Mesothelial cell of epicardium (in vitro differentiated cells): ENCODE measurements at regions not wholly inside any gene's neighbourhood (a gene's known extent, or its start where the extent isn't known, plus 50 kb on each side); places are given as distances from the start of the nearest gene placed in this dataset.

Source experiments
- DNase-seq, 2 experiments: peaks; one replicate each; pipeline ENCODE4 v3.0.0; 2021; ENCODE audit warnings: low spot score in 2 of 2; ENCODE audit not compliant: unreplicated experiment in 2 of 2
- H3K27ac Mint-ChIP-seq: 2 replicates; pipeline ENCODE4 v1.8.0; 2021; ENCODE audit warnings: mixed read lengths
- H3K27me3 Mint-ChIP-seq: 2 replicates; pipeline ENCODE4 v1.8.0; 2021; ENCODE audit warnings: low read depth, mixed read lengths
- H3K36me3 Mint-ChIP-seq: 2 replicates; pipeline ENCODE4 v1.8.0; 2021; ENCODE audit warnings: mixed read lengths
- H3K4me1 Mint-ChIP-seq: 2 replicates; pipeline ENCODE4 v1.8.0; 2021; ENCODE audit warnings: mixed read lengths
- H3K4me3 Mint-ChIP-seq: 2 replicates; pipeline ENCODE4 v1.8.0; 2021; ENCODE audit warnings: mild to moderate bottlenecking, moderate library complexity, mixed read lengths
- H3K9me3 Mint-ChIP-seq: 2 replicates; pipeline ENCODE4 v1.8.0; 2021; ENCODE audit warnings: mixed read lengths
- CTCF ChIP-seq: fragments of 200-600 bp; sonication (generic); IDR thresholded peaks from one replicate; pipeline ENCODE4 v1.5.0; 2021; ENCODE audit warnings: antibody characterized with exemption; ENCODE audit not compliant: unreplicated experiment

- no peak for DNase-seq
- Mint-ChIP-seq H3K9me3 (no peaks in the 10 kb centered on the region), H3K27ac (no peak overlapping the region), H3K4me3 (no peak overlapping the region), H3K4me1 (no peaks in the 10 kb centered on the region), H3K36me3 (no peaks in the 10 kb centered on the region), H3K27me3 (peaks cover 55% of the 10 kb centered on the region)
- TF ChIP-seq CTCF = no peak
Observed at GRCh38 chr20:60236613-60237012, 278.4 kb downstream of the CDH26 start.

- no peaks in the 10 kb centered on the region for H3K36me3 Mint-ChIP-seq
- no peaks in the 10 kb centered on the region for H3K4me1 Mint-ChIP-seq
- no peak overlapping the region for H3K4me3 Mint-ChIP-seq
- TF ChIP-seq CTCF = no peak
- no peak for DNase-seq
- H3K27ac Mint-ChIP-seq = no peak overlapping the region
- peaks cover 65% of the 10 kb centered on the region for H3K27me3 Mint-ChIP-seq
- H3K9me3 Mint-ChIP-seq = no peaks in the 10 kb centered on the region
Observed at GRCh38 chr20:60237981-60238380, 279.8 kb downstream of the CDH26 start.

GRCh38 chr20:60238992-60239660 is 280.9 kb downstream of the CDH26 start:
- Mint-ChIP-seq H3K9me3 (no peaks in the 10 kb centered on the region), H3K27ac (no peak overlapping the region), H3K4me1 (no peaks in the 10 kb centered on the region), H3K36me3 (no peaks in the 10 kb centered on the region), H3K27me3 (peaks cover 69% of the 10 kb centered on the region), H3K4me3 (no peak overlapping the region)
- no peak for TF ChIP-seq CTCF
- no peak for DNase-seq

- no peaks in the 10 kb centered on the region for H3K36me3 Mint-ChIP-seq
- H3K4me1 Mint-ChIP-seq = no peaks in the 10 kb centered on the region
- H3K27me3 Mint-ChIP-seq = peaks cover 69% of the 10 kb centered on the region
- no peak for TF ChIP-seq CTCF
- H3K27ac Mint-ChIP-seq = no peak overlapping the region
- H3K9me3 Mint-ChIP-seq = no peaks in the 10 kb centered on the region
- no peak for DNase-seq
- no peak overlapping the region for H3K4me3 Mint-ChIP-seq
Observed at GRCh38 chr20:60239956-60240355, 281.7 kb downstream of the CDH26 start.

- H3K4me3 Mint-ChIP-seq = no peak overlapping the region
- H3K4me1 Mint-ChIP-seq = no peaks in the 10 kb centered on the region
- H3K27ac Mint-ChIP-seq = no peak overlapping the region
- no peaks in the 10 kb centered on the region for H3K9me3 Mint-ChIP-seq
- peaks cover 67% of the 10 kb centered on the region for H3K27me3 Mint-ChIP-seq
- H3K36me3 Mint-ChIP-seq = no peaks in the 10 kb centered on the region
- no peak for TF ChIP-seq CTCF
- DNase-seq = no peak
Observed at GRCh38 chr20:60240415-60240814, 282.2 kb downstream of the CDH26 start.

- Mint-ChIP-seq H3K27ac (no peak overlapping the region), H3K4me3 (no peak overlapping the region), H3K36me3 (no peaks in the 10 kb centered on the region), H3K27me3 (peaks cover 63% of the 10 kb centered on the region), H3K4me1 (no peaks in the 10 kb centered on the region), H3K9me3 (no peaks in the 10 kb centered on the region)
- no peak for TF ChIP-seq CTCF
- no peak for DNase-seq
Observed at GRCh38 chr20:60240986-60241385, 282.8 kb downstream of the CDH26 start.
